NCI-H1092 treated with DMSO at 0.1 percent for 48 hours (cell line): ENCODE measurements at regions not wholly inside any gene's neighbourhood (a gene's known extent, or its start where the extent isn't known, plus 50 kb on each side); places are given as distances from the start of the nearest gene placed in this dataset.
"Not testable (repeated sequence)": the region's sequence is repeated elsewhere in the genome, so short reads cannot be mapped to it uniquely, and the experiment has no call there.

ENCODE experiments used
- DNase-seq: peaks from one replicate; lab custom pipeline; 2025; lab: John Stamatoyannopoulos, UW

DNA sequence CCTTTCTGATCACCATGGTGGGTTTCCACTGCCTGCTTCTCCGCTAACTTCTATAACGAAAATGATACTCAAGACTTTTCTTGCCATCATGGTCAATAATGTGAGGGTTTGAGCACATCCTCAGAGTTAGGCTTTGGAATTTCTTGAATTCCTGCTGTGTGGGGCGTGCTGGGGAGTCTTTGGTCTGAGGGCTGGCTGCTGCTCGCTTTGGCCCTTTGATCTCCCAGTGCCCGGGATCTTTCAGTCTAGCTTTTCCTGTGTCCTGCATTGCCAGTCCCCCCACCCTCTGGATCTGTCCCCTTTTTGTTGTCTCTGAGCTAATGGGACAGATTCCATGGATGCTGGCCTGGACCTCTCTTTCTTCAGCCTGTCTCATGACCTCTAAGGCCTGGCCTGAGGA is 182.6 kb downstream of the NPIPA7 start:
- not testable (repeated sequence) for DNase-seq

DNA sequence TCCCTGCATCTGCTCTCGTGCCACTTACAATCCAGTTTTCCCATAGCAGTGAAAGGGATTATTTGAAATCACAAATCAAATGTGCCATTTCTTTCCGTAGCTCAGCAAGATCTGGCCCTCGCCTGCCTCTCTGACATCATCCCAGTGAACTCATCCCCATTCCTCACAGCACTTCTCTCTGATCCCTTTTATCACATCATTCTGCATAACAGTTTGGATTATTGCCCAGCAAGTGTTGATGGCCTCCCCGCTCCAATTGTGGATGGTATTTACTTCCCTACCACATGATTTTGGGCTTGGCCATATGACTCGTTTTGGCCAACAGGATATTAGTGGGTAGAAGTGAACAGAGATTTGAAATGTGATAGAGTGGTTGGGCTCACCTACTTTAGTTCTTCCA is 185.0 kb downstream of the NPIPA7 start:
- DNase-seq, result not testable (repeated sequence)

DNA sequence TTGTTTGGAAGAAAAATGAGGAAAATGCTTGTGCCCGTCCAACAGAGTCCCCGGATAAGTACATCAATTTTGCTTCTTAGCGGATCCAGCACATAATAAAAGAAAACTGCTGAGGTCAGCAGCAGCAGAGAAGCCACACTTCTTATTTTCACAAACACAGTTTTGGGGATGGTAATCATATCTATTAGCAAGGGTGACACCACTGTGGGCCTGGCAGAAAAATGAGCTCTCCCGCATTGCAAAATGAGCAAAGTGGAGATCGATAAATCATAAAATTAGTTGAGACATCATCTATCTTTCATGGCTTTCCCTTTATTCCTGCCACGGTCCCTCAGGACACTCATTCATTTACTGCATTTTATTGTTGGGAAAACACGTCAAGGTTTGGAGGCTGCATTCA is 186.4 kb downstream of the NPIPA7 start:
- not testable (repeated sequence) for DNase-seq

DNA sequence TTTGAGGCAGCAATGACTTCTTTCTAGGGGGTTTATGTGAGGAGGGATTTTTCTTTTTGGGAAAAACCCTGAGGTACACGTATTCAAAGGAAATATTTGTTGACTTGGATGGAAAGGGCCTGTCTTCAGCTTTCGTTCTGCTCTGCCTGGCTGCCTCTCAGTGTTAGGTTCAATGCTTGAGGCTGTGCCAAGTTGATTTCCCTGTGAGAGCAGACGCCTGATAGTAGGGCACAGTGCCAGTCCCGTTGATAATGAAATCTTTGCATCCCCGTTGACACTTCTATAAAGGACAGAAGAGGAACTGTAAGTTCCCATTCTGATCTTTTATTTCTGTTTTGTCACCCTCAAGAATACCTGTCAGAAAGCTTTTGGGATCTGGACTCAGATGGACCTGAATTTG is 191.1 kb downstream of the NPIPA7 start:
- DNase-seq, result peak; percentile 81

DNA sequence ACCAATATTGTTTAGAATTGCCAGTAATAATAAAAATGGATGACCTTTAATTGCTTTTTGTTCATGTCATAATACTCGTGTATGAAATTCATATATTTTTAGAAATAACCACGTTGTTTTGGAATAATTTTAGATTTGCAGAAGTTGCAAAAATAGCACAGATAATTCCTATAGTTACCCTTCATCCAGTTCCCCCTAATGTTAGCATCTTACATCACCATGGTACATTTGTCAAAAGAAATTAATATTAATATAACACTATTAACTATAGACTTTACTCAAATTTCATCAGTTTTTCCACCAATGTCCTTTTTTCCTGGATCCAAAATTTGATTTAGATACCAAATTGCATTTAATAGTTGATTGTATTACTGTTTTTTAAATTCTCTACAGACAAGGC is 191.9 kb downstream of the NPIPA7 start:
- not testable (repeated sequence) for DNase-seq

DNA sequence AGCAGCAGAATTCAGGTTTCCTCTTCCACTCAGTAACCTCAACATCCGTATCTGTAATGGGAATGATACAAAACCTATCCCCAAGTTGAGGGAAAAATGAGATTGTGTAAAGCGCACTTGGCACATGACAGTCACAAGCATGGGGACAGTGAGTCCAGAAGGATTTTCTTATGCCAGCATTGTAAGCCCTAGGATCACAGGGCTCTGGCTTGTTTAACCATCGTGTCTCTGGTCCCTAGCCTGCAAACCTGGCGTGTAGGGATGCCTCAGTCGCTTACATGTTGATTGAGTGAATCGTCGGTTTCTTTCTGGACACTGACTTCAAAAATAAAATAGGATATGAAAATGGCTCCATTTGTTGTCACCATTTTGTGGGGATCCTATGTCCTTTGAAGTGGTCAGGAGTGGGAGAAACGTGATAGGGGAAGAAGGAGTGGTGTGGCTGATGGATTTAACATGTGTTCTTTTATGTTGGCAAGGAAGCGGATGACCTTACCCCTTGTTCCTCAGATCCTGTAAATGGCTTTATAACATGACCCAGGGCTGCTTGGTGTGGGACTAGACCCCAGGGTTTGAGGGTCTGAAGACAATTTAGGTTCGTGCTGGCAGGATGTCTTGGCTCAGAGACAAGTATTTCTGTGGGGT is 193.3 kb downstream of the NPIPA7 start:
- DNase-seq, result not testable (repeated sequence)

DNA sequence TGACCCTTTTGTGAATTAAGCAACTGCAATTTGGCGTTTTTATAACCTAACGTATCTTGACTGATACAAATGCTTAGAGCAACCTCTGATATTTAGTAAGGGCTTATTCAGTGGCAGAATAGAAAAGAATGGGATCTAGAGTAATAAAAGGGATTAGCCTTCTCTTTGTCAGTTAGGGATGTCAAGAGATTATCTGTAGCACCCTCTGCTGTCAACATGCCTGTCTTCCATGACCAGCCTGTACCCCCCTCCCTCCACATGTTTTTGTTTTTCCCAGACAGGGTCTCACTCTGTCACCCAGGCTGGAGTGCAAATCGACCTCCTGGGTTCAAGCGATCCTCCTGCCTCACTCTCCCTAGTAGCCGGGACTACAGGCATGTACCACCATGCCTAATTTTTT is 198.1 kb downstream of the NPIPA7 start:
- DNase-seq, result peak; percentile 35

DNA sequence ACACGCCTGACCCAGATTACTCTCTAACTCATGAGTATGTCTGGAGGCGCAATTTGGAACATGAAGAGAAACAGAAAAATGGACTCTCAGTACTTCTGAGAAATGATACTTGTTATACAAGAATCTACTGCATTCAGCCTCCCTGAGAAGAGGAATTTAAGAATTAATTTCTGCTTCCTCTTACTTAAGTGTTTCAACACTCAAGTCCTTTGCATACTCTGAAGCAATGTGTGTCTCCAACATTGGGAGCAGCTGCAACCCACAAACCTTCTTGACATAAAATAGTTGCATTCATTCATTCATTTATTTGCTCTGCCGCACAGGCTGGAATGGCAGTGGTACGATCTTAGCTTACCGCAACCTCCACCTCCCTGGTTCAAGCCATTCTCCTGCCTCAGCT is 199.8 kb downstream of the NPIPA7 start:
- DNase-seq, result no peak

DNA sequence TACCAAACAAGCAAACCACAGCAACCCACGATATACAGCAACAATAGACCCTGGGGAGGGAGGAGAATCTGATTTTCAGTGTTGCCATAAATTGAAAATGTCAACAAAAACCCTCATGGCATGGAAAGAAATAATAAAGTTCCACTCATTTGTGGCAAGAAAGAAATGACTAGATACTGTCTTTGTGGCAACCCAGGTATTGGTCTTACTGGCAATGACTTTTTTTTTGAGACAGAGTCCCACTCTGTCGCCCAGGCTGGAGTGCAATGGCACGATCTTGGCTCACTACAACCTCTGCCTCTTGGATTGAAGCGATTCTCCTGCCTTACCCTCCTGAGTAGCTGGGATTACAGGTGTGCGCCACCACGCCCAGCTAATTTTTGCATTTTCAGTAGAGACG is 204.0 kb downstream of the NPIPA7 start:
- not testable (repeated sequence) for DNase-seq

DNA sequence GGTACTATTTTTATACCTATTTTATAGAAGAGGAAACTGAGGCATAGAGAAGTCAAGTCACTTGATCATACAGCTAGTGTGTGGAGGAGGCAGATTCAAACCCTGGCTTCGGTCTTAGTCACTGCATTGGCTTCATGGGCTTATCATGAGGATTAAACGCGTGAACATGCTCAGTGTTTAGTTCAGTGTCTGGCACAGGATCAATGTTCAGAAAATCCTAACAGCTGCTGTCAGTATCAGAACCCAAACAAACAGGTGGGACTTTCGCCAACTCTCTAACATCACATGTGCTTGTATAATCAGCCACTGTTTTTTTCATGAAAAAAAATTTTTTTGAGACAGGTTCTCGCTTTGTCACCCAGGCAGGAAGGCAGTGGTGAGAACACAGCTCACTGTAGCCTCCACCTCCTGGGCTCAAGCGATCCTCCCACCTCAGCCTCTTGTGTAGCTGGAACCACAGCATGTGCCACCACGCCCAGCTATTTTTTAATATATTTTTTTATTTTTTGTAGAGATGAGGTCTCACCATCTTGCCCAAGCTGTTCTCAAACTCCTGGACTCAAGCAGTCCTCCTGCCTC is 207.2 kb downstream of the NPIPA7 start:
- peak; percentile 9 for DNase-seq

DNA sequence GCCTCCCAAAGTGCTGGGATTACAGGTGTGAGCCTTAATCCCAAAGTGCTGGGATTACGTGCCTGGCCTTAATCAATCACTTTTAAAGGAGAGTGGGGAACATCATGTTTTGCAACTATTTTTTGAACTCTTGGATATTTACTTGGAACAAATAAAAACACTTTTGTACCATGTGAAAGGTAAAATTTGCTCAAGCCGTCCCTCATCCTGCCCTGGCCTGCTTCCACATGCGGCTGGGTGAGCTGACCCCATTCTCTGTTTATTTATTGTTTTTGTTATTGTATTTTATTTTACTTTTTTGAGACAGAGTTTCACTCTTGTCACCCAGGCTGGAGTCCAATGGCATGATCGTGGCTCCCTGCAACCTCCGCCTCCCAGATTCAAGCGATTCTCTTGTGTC is 208.0 kb downstream of the NPIPA7 start:
- not testable (repeated sequence) for DNase-seq

DNA sequence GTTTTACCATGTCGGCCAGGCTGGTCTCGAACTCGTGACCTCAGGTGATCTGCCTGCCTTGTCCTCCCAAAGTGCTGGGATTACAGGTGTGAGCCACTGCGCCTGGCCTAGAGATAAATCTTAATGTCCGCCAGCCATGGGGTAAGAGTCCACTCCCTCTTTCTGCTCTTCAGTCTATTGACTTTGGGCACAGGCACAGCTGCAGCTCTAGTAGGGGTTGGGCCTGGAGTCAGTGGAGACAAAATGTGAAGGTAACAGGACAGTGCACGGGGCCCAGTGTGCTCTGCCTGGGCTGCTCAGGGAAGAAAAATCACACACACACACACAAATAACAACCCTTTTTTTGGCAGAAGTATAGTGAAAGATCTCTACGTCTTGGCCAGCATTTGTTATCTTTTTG is 209.5 kb downstream of the NPIPA7 start:
- not testable (repeated sequence) for DNase-seq

DNA sequence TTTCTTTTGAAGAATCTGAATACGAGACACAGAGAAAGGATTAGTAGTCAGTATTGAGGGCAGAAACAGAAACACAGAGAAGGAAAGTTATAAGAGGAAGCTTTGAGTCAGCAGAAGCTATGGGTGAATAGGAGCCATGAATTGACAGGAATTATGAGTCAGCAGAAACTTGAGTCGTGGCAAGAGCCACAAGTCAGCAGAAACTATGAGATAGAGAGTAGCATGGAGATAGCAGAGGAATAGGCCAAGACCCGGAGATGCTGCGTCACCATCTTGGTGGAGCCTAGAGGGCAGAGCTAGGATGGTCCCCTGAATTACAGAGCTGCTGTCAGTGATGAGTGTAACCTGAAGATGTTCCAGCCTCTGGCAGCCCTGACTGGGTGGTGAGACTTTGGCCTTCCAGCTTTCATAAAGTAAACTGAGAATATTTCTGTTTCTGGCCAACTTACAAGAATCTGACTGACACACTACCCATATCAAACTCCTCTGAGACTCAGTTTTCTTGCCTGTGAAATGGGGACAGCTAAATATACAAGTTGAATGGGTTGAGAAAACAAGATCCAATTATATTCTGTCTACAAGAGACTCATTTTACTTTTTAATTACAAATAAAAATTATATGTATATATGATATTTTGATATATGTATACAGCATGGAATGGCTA is 211.8 kb downstream of the NPIPA7 start:
- not testable (repeated sequence) for DNase-seq

DNA sequence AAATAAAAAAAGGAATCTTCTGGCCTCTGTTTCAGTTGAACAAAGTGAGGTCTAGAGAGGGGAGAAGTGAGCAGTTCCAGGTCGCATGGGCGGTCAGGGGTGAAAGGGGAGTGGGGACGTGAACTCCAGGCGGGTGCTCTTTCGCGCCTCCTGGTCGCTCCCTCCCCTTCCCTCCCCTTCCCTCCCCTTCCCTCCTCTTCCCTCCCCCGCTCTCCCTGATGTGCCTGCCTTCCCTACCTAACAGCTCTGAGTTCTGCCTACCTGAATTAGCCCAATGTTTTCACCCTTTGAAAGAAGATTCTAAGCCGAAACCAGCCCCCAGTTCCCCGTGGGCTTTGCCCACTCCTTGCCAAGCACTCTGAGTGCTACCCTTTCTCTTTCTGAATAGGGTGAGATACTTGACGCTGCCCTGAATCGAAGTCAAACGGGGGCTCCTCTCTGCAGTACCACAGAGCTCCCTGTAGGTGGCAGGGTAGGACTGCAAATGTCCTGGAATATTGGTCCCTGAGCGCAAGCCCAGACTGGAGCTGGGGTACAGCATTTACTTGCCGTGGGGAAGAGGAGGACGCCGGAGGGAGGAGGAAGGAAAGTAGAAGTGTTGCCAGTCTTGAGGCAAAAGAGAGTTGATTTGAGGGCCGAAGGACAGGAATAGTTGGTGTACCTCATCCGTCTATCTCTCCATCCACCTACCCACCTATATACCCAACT is 214.4 kb downstream of the NPIPA7 start:
- peak; percentile 44 for DNase-seq

DNA sequence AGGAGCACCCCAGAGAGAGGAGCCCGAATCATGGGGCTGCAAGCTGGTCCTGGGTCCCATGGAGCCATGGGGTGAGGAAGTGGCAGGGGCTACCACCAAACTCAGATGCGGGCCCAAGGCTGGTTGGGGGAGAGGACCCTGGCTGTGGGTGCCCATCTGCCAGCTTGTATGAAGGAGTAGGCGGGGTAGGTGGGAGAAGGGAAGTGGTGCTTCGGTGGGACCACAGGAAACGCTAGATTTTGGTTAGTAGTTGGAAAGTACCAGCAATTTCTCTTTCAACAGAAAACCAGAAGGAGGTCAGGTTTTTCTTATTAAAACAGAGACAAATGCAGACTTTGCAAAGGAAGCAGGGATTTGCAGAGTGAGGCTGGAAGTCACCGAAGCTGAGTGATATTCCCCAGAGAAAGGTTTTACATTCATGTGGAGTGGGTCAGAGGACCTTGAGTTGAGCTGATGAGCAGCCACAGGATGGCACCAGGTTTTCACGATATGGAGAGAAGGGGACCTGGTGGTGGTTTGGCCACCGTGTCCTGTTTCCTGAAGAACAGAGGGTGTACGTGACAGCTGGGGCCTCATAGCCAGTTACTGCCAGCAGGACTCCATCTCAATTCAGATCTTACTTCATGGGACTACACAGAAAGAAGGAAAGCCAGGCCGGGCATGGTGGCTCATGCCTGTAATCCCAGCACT is 216.2 kb downstream of the NPIPA7 start:
- DNase-seq, result not testable (repeated sequence)

DNA sequence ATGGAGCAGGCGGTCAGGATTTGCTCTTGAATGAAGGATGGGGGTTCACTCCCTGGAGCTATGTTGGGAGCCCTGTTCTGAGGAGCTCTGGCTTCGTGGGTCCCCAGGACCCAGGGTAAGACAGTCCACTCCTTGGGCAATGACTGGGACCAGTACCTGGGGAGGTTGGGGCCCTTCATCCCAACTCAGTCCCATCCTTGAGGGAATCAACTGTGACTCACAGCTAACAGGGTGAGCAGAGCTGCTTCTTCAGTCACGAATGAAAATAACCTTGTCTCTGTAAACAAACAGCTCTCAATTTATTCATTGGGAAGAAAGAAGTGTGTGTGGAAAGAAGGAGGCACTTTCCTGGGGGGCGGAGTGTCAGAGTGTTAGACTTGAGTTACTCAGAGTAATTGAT is 222.3 kb downstream of the NPIPA7 start:
- DNase-seq, result not testable (repeated sequence)

DNA sequence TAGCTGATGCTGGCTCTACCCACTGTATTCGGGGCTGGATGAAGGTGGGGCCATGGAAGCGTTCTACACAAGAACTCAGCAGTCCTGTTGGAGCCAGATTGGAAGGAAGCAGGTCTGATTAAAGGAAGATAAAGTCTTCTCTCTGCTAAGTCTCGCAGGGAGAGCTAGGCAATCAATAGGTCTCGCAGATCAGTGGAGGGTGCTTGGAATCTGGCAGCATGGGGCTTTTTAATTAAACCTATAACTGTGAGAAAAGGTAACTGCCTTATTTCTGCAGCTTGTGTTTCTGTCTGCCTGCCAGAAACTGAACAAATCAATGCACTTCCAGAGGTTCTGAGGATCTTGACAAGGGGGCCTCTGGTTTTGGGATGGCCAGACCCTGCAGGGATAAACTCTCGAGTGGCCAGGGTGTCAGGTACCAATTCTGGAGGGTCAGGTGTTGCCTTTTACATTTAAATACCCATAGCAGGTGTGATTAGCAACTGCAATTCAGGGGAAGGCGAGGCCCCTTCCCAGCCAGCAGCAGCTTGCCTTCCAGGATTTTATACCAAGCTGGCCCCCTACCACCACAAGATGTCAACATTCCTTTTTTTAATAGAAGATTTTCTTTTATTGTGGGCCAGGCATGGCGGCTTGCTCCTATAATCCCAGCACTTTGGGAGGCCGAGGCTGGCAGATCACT is 228.6 kb downstream of the NPIPA7 start:
- not testable (repeated sequence) for DNase-seq

DNA sequence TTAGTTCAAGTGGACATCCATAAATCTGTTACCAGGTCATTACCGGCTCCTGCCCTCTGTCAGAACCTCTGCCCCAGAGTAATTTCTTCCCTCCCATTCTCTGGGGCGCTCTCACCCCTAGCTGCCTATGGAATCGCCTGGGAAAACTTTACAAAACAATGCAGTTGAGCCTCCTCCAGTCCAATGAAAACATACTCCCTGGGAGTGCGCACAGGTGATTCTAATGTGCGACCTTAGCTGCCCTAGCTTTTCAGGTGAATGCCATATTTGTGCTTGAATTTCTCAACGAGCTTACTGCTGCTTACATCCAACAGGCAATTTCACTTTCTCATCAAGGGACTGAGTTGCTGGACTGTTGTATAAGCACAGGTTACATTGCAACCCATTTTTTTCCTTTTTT is 230.7 kb downstream of the NPIPA7 start:
- DNase-seq, result not testable (repeated sequence)

DNA sequence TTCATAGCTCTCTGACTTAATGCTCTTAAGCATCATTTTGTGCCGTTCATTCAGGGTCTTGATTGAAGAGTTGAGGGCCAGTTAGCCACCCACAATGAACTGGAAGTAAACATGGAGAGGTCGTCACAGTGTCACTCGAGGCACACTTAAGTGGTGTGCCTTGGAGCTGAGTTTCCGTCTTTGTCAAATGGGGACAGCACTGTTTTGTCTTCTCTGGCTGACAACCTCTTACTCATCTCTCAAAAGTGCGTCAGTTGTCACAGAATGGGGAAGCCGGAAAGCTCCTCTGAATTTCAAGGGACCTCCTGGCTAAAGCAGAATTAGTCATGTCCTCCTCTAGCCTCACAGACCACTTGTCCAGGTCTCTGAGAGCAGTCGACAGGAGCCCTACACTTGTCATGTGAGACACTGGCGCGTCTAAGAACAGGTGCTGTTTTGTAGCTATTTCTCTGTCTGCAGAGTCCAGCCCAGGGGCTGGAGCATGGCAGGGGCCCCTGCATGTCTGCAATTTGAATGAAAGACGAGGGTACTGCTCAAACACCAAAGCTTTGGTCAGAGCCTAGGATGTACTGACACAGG is 231.5 kb downstream of the NPIPA7 start:
- not testable (repeated sequence) for DNase-seq

DNA sequence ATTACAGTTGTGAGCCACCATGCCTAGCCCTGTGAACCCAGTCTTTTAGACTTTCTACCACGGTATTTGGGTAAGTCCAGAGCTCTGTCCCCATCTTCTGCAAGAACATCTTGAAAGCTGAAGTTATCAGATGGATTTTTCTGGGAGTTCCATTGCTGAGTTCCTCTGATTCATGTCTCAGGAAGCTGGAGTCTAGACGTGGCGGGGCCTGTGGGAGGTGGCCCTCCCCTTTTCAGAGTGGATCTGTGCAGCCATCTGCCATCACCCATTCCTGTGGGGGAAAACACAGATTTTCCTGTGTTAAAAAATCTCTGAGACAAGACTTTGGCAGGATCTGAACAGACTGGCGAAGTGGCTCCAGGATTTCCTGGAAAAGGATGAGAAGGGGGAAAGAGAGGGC is 234.3 kb downstream of the NPIPA7 start:
- DNase-seq, result not testable (repeated sequence)

DNA sequence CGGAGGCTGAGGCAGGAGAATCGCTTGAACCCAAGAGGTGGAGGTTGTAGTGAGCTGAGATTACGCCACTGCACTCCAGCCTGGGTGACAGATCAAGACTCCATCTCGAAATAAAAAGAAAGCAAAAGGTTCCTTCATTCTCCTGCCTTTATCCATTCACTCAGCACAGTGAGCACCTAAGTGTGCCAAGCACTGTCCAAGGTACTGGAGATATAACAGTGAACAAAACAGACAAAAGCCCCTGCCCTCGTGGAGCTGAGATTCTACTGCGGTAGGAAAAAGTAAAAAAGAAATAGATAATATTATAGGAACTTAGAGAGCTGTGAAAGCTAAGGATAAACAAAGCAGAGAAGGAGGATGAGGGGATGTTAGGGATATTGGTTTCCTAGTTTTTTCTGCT is 235.5 kb downstream of the NPIPA7 start:
- DNase-seq, result not testable (repeated sequence)
